ENCODE measurements at regions not wholly inside any gene's neighbourhood (a gene's known extent, or its start where the extent isn't known, plus 50 kb on each side); places are given as distances from the start of the nearest gene placed in this dataset.

- peak in 33 of 56 donors; percentile 2 to 60 (median 20) for DNase-seq
These were observed 110.7 kb downstream of the BTG1 start for GRCh38 chr12:92034858-92035401.

- DNase-seq = no peak
These were observed 111.6 kb downstream of the BTG1 start for GRCh38 chr12:92034083-92034482.

DNA sequence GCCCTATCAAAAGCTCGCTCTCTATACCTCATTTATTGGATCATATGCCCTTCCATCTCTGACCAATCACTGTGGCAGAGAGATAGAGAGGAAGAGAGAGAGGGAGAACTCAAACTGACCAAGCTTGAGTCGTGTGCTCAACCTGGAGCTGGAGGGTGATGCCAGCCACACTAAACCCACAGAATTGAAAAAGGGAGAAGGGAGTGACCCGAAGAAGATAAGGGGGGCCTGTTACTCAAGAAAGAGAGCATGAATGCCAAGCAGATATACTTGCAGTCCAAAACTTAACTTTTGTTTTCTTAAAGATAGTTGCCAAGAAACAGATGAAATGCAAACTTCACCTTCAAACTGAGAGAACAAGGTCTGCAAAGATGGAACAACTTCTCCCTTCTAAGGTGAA lies 112.7 kb downstream of the BTG1 start:
- no peak for DNase-seq

DNA sequence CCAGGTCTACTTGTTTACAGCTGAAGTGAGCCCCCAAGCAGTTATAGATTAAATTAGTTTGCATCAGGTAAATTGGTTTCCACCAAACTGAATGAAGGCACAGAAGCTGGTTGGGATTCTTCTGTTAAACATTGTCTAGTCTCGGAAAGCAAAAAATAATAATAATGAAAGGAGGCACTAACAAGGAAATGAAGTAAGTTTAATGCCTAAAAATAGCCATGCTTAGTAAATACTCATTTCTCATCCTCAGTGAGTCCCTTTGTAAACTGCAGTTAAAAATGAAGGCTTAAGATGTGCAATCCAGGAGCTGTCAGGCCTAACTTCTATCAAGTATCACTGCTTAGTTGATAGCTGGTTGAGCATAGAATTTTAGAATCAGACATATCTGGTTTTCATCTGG lies 113.5 kb downstream of the BTG1 start:
- no peak for DNase-seq

GRCh38 chr12:92030618-92031017 lies 115.0 kb downstream of the BTG1 start:
- DNase-seq = no peak

DNA sequence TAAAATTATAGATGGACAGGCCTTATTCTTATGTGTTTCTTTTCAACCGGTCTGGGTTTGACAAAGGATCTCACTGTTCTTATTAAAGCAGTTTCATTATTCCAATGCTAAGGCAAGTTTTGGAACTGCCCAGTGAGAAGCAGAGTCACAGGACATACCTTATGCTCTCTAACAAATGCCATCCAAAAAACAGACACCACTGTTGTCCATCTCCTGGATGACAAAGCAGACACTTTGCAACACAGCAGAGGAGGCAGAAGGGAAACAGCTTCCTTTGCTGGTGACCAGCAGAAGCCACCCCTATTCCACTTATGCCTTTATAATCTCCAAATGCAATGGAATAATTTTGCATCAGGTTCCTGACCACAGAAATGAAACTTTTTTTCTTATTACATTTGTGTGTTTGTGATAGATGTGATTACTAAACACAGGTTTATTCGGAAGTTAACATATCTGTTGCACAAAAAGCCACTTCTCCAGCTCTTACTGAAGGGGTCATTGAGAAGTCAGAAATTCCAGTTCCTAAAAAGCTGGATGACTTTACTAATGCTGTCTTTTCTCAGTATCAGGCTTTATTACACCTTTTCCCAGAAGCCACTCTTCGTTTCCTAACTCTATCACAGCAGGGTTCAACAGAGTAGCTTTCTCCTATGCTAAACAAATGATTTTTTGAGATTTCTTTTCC lies 115.6 kb downstream of the BTG1 start:
- DNase-seq = no peak

DNA sequence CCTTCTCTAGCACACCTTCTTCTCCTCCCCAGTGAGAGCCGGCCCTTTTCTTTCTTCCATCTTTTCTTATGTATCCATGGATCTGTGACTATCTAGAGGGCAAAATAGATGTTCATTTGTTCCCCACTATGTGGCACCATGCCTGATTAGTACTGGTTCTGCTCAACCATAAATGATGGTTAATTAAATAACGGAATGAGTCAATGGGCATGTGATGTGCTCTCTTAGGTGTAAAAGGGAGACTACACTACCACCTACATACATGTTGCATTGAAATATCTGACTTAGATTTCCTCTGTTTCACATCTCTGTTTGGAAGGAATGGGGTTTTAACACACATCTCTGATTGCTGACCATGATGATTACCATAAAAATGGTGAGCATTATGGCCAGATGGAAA lies 116.5 kb downstream of the BTG1 start:
- no peak for DNase-seq

DNA sequence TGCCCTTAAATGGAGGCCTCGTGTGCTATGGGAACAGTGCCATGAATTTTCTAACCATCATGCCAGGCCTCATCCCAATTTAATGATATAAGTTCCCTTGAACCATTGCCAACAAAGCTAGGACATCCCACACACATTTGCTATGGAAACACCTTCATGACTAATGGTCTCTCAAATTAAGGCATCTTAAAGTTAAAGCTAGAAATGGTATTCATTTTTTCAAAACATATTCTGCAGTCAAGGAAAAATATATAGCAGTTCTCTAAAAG lies 117.3 kb downstream of the BTG1 start:
- DNase-seq = peak in 7 of 56 donors; percentile 2 to 24 (median 9)

GRCh38 chr12:92027701-92028440 lies 117.8 kb downstream of the BTG1 start:
- DNase-seq = peak in 3 of 56 donors; percentile 2 to 15 (median 12)

- DNase-seq = no peak
These were observed 118.4 kb downstream of the BTG1 start for GRCh38 chr12:92027243-92027642.

GRCh38 chr12:92025462-92026207 lies 120.0 kb downstream of the BTG1 start:
- no peak for DNase-seq

DNA sequence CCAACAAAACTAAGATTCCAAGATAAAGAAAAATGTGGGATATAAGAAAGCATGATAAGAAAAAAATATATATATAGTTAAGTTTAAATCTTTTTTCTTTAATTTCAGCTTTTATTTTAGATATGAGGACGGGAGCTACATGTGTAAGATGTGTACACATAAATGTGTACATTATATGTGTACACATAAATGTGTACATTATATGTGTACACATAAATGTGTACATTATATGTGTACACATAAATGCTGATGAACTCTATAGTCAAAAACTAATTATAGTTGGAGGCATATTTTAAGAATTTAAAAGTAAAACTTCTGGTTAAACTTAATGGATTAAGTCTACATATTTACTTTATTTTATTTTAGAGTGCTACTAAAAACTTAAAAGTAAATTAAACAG lies 123.6 kb downstream of the BTG1 start:
- DNase-seq = no peak

- DNase-seq = no peak
These were observed 124.0 kb downstream of the BTG1 start for GRCh38 chr12:92021666-92022035.

GRCh38 chr12:92020983-92021665 lies 124.5 kb downstream of the BTG1 start:
- DNase-seq = no peak

DNA sequence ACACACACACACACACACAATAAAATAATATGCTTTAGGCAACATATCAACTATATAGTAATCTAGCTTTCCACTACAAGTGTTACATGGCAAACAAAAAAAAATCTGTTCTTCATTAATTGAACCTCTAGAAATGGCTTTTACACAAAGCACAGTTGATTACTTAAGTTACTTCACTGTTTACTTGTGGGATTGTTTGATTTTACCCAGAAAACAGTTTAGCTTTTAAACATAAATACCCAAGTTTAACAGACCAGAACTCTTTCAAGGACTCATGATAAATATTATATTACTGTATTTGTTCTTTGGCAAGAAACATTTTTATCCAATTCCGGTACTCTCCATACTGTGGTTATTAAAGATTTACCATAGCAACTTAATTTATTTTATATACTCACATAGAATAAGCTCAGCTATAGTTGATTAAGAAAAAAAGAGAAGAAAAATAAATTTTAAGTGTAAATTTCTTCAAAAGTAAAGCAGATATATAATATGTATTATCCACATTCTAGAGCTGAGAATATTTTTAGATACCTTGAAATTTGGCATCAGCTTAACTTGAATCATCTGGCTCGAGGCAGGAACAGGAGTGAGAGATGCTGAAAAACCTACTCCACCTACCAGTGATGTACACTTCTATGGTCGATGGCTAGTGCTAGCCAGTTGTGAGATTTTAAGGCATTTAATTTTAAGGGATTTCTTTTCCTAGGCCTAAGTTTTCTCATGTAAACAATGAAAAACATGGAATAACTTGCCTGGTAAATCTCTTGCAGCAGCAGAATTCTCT lies 126.0 kb downstream of the BTG1 start:
- no peak for DNase-seq

- no peak for DNase-seq
These were observed 133.0 kb downstream of the BTG1 start for GRCh38 chr12:92012691-92013090.

GRCh38 chr12:92010853-92011701 lies 134.6 kb downstream of the BTG1 start:
- DNase-seq = no peak

GRCh38 chr12:92010368-92010767 lies 135.3 kb downstream of the BTG1 start:
- no peak for DNase-seq

DNA sequence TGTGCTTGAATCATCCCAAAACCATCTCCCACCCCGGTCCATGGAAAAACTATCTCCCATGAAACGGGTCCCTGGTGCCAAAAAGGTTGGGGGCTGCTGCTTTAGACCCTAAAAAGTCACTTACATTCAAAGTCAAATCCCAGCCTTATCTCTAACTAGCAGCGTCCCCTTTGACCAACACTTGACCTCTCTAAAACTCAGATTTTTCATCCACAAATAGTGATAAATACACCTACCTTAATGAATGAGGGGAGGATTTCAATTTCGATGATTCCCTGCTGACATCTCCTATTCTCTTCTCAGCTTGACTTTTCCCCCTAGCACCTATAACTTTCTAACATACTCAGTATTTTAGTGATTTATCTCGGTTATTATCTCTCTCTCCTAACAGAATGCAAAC lies 137.3 kb downstream of the BTG1 start:
- no peak for DNase-seq

GRCh38 chr12:92007787-92008186 lies 137.9 kb downstream of the BTG1 start:
- no peak for DNase-seq

Measured in nucleus accumbens (tissue), 56 donors.